BE2C (cell line): ENCODE measurements at regions not wholly inside any gene's neighbourhood (a gene's known extent, or its start where the extent isn't known, plus 50 kb on each side); places are given as distances from the start of the nearest gene placed in this dataset.

Experiments used
- DNase-seq: peaks from one replicate; pipeline ENCODE4 v3.0.0-alpha.2; 2020
- H3K27me3 ChIP-seq: fragments of 250-450 bp; sonication (Bioruptor Pico); 2 replicates; pipeline ENCODE4 v1.5.1; 2020; ENCODE audit warnings: mild to moderate bottlenecking
- H3K36me3 ChIP-seq: fragments of 250-450 bp; sonication (Bioruptor Pico); 2 replicates; pipeline ENCODE4 v1.5.1; 2020; ENCODE audit warnings: mild to moderate bottlenecking
- H3K4me1 ChIP-seq: fragments of 250-450 bp; sonication (Bioruptor Pico); 2 replicates; pipeline ENCODE4 v1.5.1; 2020
- H3K4me3 ChIP-seq: 2 replicates; pipeline ENCODE4 v1.5.1; 2011; ENCODE audit warnings: low read depth, low read length
- H3K9me3 ChIP-seq: fragments of 250-450 bp; sonication (Bioruptor Pico); 2 replicates; pipeline ENCODE4 v1.5.1; 2020
- CTCF ChIP-seq: IDR thresholded peaks from 2 replicates; pipeline ENCODE4 v1.5.1; 2012; ENCODE audit warnings: mild to moderate bottlenecking, low read depth, low read length

GRCh38 chr1:63064135-63064534 lies 258.2 kb upstream of the FOXD3 start:
- no peaks in the 10 kb centered on the region for H3K27me3 ChIP-seq
- H3K4me1 ChIP-seq: no peaks in the 10 kb centered on the region
- H3K9me3 ChIP-seq: no peaks in the 10 kb centered on the region
- no peak for DNase-seq
- H3K36me3 ChIP-seq: no peaks in the 10 kb centered on the region
- H3K4me3 ChIP-seq: no peak overlapping the region
- TF ChIP-seq CTCF: no peak

DNA sequence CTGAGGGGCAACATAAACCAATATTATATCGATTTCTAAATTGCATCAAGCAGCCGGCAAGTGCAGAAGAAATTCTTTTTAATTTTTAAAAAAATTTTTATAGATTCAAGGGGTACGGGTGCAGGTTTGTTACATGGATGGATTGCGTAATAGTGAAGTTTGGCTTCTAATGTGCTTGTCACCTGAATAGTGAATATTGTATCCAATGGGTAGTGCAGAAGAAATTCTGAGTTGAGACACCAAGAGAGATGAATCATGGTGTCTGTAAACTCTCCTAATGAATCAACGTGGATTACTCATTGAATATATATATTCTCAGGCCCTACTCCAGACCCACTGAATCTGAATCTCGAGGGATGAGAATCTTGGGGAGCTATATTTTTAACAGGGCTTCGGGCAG lies 253.7 kb upstream of the FOXD3 start:
- no peak for TF ChIP-seq CTCF
- Histone ChIP-seq H3K9me3 (no peaks in the 10 kb centered on the region), H3K27me3 (0 out of 2 replicates have a peak, but pooled peaks cover 4% of the 10 kb centered on the region), H3K4me3 (no peak overlapping the region), H3K36me3 (no peaks in the 10 kb centered on the region), H3K4me1 (no peaks in the 10 kb centered on the region)
- DNase-seq: no peak

DNA sequence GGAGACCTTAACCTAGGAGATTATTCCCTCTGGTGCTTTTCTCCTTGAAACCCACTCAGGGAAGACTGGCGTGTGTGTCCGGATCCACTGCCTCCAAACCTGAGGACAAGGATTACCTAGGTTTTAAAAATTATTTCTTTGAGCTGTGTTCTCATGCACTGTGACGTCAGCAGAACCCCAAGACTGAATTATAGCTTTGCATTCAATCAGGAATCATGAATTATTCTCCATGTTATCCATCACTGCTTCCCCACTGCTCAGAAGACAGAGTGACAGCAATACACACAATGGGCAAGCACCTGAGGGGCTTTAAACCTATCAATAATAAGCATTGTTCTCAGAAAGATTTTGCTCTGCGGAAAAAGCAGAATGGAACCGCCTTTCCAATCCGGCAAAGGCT lies 253.2 kb upstream of the FOXD3 start:
- Histone ChIP-seq H3K4me3 (no peak overlapping the region), H3K36me3 (no peaks in the 10 kb centered on the region), H3K9me3 (no peaks in the 10 kb centered on the region), H3K4me1 (no peaks in the 10 kb centered on the region), H3K27me3 (peaks cover 10% of the 10 kb centered on the region)
- TF ChIP-seq CTCF: no peak
- no peak for DNase-seq

GRCh38 chr1:63073309-63074306 lies 248.8 kb upstream of the FOXD3 start:
- H3K27me3 ChIP-seq: peaks cover 13% of the 10 kb centered on the region
- H3K4me1 ChIP-seq: no peaks in the 10 kb centered on the region
- H3K9me3 ChIP-seq: no peaks in the 10 kb centered on the region
- no peak overlapping the region for H3K4me3 ChIP-seq
- DNase-seq: no peak
- no peaks in the 10 kb centered on the region for H3K36me3 ChIP-seq
- TF ChIP-seq CTCF: peak; percentile 5; the same call in 1 of the 2 replicates

GRCh38 chr1:63074321-63074720 lies 248.0 kb upstream of the FOXD3 start:
- H3K27me3 ChIP-seq: peaks cover 13% of the 10 kb centered on the region
- no peaks in the 10 kb centered on the region for H3K4me1 ChIP-seq
- no peak overlapping the region for H3K4me3 ChIP-seq
- no peaks in the 10 kb centered on the region for H3K9me3 ChIP-seq
- TF ChIP-seq CTCF: no peak
- H3K36me3 ChIP-seq: no peaks in the 10 kb centered on the region
- DNase-seq: no peak

- no peak for DNase-seq
- H3K36me3 ChIP-seq: no peaks in the 10 kb centered on the region
- no peak for TF ChIP-seq CTCF
- H3K4me3 ChIP-seq: no peak overlapping the region
- no peaks in the 10 kb centered on the region for H3K4me1 ChIP-seq
- no peaks in the 10 kb centered on the region for H3K27me3 ChIP-seq
- H3K9me3 ChIP-seq: no peaks in the 10 kb centered on the region
Measured at GRCh38 chr1:63082766-63083165, 239.6 kb upstream of the FOXD3 start.
